ENCODE measurements at regions not wholly inside any gene's neighbourhood (a gene's known extent, or its start where the extent isn't known, plus 50 kb on each side); places are given as distances from the start of the nearest gene placed in this dataset.

GRCh38 chr3:171541647-171542046 is 81.4 kb upstream of the TNIK start:
- no peak for DNase-seq (ENCODE audit: low read depth in 1 of 2, low spot score in 1 of 2)
- Histone ChIP-seq H3K27ac (replicated peaks) (no peak overlapping the region), H3K27me3 (ENCODE audit: insufficient read depth, poor library complexity, severe bottlenecking) (no peaks in the 10 kb centered on the region), H3K4me3 (replicated peaks; ENCODE audit: insufficient read depth, low read length) (no peak overlapping the region)
- TF ChIP-seq POLR2AphosphoS5 (IDR thresholded peaks at IDR 0.05; ENCODE audit: low read depth) = no peak
- TF ChIP-seq SPI1 (IDR thresholded peaks at IDR 0.05; ENCODE audit: borderline replicate concordance, low read depth) = no peak
- TF ChIP-seq CTCF (IDR thresholded peaks at IDR 0.05; ENCODE audit: insufficient read depth, low read length) = no peak
- TF ChIP-seq REST (IDR thresholded peaks at IDR 0.05; ENCODE audit: insufficient replicate concordance, low read depth) = no peak
- TF ChIP-seq GABPA (IDR thresholded peaks at IDR 0.05; ENCODE audit: low read depth) = no peak

- no peak overlapping the region for H3K4me3 ChIP-seq (replicated peaks; ENCODE audit: insufficient read depth, low read length)
- TF ChIP-seq CTCF (IDR thresholded peaks at IDR 0.05; ENCODE audit: insufficient read depth, low read length) (no peak), GABPA (IDR thresholded peaks at IDR 0.05; ENCODE audit: low read depth) (no peak), SPI1 (IDR thresholded peaks at IDR 0.05; ENCODE audit: borderline replicate concordance, low read depth) (no peak), POLR2AphosphoS5 (IDR thresholded peaks at IDR 0.05; ENCODE audit: low read depth) (no peak), REST (IDR thresholded peaks at IDR 0.05; ENCODE audit: insufficient replicate concordance, low read depth) (no peak)
- H3K27ac ChIP-seq (replicated peaks) = no peak overlapping the region
- DNase-seq (ENCODE audit: low read depth in 1 of 2, low spot score in 1 of 2) = no peak
- no peaks in the 10 kb centered on the region for H3K27me3 ChIP-seq (ENCODE audit: insufficient read depth, poor library complexity, severe bottlenecking)
Measured at GRCh38 chr3:171541181-171541580, 81.0 kb upstream of the TNIK start.

GRCh38 chr3:171535799-171536198 is 75.6 kb upstream of the TNIK start:
- TF ChIP-seq POLR2AphosphoS5 (IDR thresholded peaks at IDR 0.05; ENCODE audit: low read depth) = no peak
- TF ChIP-seq CTCF (IDR thresholded peaks at IDR 0.05; ENCODE audit: insufficient read depth, low read length) = no peak
- TF ChIP-seq GABPA (IDR thresholded peaks at IDR 0.05; ENCODE audit: low read depth) = no peak
- TF ChIP-seq REST (IDR thresholded peaks at IDR 0.05; ENCODE audit: insufficient replicate concordance, low read depth) = no peak
- TF ChIP-seq SPI1 (IDR thresholded peaks at IDR 0.05; ENCODE audit: borderline replicate concordance, low read depth) = no peak
- no peak overlapping the region for H3K4me3 ChIP-seq (replicated peaks; ENCODE audit: insufficient read depth, low read length)
- H3K27me3 ChIP-seq (ENCODE audit: insufficient read depth, poor library complexity, severe bottlenecking) = no peaks in the 10 kb centered on the region
- no peak overlapping the region for H3K27ac ChIP-seq (replicated peaks)
- DNase-seq (ENCODE audit: low read depth in 1 of 2, low spot score in 1 of 2) = no peak
